ENCODE measurements at regions not wholly inside any gene's neighbourhood (a gene's known extent, or its start where the extent isn't known, plus 50 kb on each side); places are given as distances from the start of the nearest gene placed in this dataset.

DNA sequence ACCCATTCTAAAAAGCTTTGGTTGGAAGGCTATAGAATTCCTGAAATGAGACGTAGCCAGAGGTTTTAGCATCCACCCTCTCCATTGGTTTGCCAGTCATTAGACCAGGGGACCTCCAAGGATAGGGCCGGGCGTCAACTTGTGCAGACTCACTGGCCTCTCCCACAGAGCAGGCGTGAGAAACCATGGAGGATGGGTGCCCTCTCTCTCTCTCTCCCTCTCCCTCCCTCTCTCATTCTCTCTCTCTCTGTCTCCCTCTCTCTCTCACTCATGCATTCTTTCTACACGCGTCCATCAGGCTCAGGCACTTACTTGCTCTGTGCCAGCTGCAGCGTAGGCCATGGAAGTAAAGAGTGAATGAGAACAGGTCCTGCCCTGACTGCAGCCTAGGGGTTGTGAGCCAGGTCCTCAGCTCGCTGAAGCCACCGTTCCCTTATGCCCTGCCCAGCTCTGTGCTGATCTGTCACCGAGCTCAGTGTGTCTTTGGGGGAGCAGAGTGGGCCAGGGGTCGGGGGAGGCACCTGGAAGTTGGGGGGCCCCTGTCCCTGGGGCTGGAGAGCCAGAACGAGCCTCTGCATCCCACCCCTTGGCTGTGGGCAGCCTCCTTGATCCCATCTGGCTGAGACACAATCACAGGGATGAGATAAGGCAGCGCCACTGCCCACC lies 304.4 kb upstream of the HS6ST1 start (continued):
- TF ChIP-seq, protein P1, sequence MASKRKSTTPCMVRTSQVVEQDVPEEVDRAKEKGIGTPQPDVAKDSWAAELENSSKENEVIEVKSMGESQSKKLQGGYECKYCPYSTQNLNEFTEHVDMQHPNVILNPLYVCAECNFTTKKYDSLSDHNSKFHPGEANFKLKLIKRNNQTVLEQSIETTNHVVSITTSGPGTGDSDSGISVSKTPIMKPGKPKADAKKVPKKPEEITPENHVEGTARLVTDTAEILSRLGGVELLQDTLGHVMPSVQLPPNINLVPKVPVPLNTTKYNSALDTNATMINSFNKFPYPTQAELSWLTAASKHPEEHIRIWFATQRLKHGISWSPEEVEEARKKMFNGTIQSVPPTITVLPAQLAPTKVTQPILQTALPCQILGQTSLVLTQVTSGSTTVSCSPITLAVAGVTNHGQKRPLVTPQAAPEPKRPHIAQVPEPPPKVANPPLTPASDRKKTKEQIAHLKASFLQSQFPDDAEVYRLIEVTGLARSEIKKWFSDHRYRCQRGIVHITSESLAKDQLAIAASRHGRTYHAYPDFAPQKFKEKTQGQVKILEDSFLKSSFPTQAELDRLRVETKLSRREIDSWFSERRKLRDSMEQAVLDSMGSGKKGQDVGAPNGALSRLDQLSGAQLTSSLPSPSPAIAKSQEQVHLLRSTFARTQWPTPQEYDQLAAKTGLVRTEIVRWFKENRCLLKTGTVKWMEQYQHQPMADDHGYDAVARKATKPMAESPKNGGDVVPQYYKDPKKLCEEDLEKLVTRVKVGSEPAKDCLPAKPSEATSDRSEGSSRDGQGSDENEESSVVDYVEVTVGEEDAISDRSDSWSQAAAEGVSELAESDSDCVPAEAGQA (IDR thresholded peaks at IDR 0.05; ENCODE audit: low read depth) = no peak
- TF ChIP-seq, protein P1 (CRISPR knock-in tag; IDR thresholded peaks at IDR 0.05; ENCODE audit: borderline replicate concordance) = no peak
- TF ChIP-seq, protein P2, sequence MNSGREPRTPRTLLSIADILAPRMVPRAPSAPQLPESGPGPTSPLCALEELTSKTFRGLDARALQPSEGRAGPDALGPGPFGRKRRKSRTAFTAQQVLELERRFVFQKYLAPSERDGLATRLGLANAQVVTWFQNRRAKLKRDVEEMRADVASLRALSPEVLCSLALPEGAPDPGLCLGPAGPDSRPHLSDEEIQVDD (CRISPR knock-in tag; IDR thresholded peaks at IDR 0.05; ENCODE audit: borderline replicate concordance) = no peak

DNA sequence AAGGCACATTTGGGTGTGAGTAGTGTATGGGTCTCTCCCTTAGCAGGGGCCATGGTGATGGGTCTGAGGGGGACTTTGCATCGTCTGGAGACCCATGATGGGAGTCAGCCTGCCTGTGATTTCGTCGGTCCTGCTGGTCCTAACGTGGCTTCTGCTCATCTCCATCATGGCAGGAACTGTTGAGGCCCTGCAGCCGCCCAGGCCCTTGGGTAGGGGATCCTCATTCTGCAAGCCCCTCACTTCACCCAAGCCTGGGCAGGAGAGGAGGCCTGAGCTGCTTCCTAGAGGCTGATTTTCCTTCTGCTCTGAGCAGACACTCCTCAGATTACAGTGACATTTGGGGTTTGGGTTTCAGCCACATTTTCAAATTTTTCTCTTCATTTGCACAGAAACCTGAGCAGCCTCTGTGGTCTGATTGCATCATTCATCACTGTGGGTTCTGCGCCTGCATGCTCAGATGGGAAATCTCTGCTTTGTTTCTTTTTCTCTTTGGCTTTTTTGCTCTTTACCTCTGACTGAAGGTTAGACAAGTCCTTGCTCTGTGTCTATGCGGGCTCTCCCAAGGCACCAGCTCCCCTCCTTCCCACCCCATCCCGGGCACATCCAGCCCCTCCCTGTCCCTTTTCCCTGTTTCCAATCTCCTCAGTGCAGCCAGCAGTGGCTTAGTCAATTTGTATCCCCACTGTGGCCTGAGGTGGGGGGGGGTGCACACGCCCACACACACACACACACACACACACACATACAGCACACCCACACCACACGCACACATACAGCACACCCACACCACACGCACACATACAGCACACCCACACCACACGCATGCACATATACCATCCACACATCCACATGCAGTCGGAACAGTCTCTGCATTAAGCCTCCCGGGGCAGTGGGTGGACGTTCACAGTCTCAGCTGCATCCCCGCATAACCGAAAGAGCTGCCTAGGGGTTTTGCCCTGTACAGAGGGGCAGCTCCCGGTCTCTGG lies 305.4 kb upstream of the HS6ST1 start:
- no peak overlapping the region for H3K4me2 ChIP-seq (ENCODE audit: low read depth, low read length)
- POLR2A ChIA-PET = no interaction called here
- no peak overlapping the region for H3K27ac ChIP-seq (ENCODE audit: extremely low read length, insufficient read depth, low read length)

More for the DNA sequence above, 305.4 kb upstream of the HS6ST1 start:
- no peak overlapping the region for H3K9ac ChIP-seq (ENCODE audit: insufficient read depth, low read depth, low read length)
- H3K9me3 ChIP-seq (ENCODE audit: low read length) = no peaks in the 10 kb centered on the region
- TF ChIP-seq, protein P3, sequence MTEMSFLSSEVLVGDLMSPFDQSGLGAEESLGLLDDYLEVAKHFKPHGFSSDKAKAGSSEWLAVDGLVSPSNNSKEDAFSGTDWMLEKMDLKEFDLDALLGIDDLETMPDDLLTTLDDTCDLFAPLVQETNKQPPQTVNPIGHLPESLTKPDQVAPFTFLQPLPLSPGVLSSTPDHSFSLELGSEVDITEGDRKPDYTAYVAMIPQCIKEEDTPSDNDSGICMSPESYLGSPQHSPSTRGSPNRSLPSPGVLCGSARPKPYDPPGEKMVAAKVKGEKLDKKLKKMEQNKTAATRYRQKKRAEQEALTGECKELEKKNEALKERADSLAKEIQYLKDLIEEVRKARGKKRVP (CRISPR knock-in tag; IDR thresholded peaks at IDR 0.05) = peak in 1 of 2 experiments; percentile 80; a peak in 2 of 4 replicates
- TF ChIP-seq GATA4 (IDR thresholded peaks at IDR 0.05; ENCODE audit: borderline replicate concordance, low read depth) = no peak
- peak; percentile 47; the same call in 1 of the 2 replicates for TF ChIP-seq CEBPG (CRISPR knock-in tag; IDR thresholded peaks at IDR 0.05)
- TF ChIP-seq ZSCAN12 (CRISPR knock-in tag; IDR thresholded peaks at IDR 0.05) = no peak
- peak; percentile 50 for TF ChIP-seq ATF7 (IDR thresholded peaks at IDR 0.05)
- TF ChIP-seq ATF7 (CRISPR knock-in tag; IDR thresholded peaks at IDR 0.05) = no peak
- peak; percentile 80 for TF ChIP-seq CEBPB (IDR thresholded peaks at IDR 0.05; ENCODE audit: borderline replicate concordance, low read depth, low read length)
- no peak for FAIRE-seq
- H3K27me3 ChIP-seq (ENCODE audit: control insufficient read depth in 1 of 2, insufficient read depth in 2 of 2, low read length in 2 of 2) = peaks cover 1 to 27% of the 10 kb centered on the region in 2 experiments; a peak in 2 of 5 replicates
- no peak overlapping the region for H2AFZ ChIP-seq (ENCODE audit: low read length)
- H3K4me3 ChIP-seq (replicated peaks in 1 of 3; ENCODE audit: insufficient read depth in 1 of 3, low read depth in 2 of 3, low read length in 3 of 3) = no peak overlapping the region
- peaks cover 16% of the 10 kb centered on the region for H3K4me1 ChIP-seq (ENCODE audit: insufficient read depth, low read length)
- CTCF ChIA-PET (ENCODE audit: low intra/inter-chr PET ratio, low total read pairs) = no interaction called here
- H3K79me2 ChIP-seq (ENCODE audit: insufficient read depth, low read length) = no peaks in the 10 kb centered on the region
- intact Hi-C loops (cut with micrococcal nuclease; ENCODE audit: unreplicated experiment) = no loop called here
- BruUV-seq (replicated peaks) = no TSS peak
- no peaks in the 10 kb centered on the region for H4K20me1 ChIP-seq (ENCODE audit: insufficient read depth, low read length)
- in situ Hi-C loops (cut with HindIII; ENCODE audit: extremely low pct_ligation_motif_present, low pct_unique_long_range_greater_than_20kb) = no loop called here
- no peaks in the 10 kb centered on the region for H3K36me3 ChIP-seq (replicated peaks in 1 of 2; ENCODE audit: control insufficient read depth in 1 of 2, insufficient read depth in 2 of 2, low read length in 2 of 2)
- no peak for DNase-seq (ENCODE audit: low spot score)
- peak; percentile 24 for ATAC-seq
- WGBS (ENCODE audit: low lambda C conversion rate) = 44% methylated on average over 18 of the region's 18 CpGs
